OCI-LY1 (cell line): ENCODE measurements at regions not wholly inside any gene's neighbourhood (a gene's known extent, or its start where the extent isn't known, plus 50 kb on each side); places are given as distances from the start of the nearest gene placed in this dataset.

Experiments
- H2AFZ ChIP-seq: fragments of 200-600 bp; sonication (generic), shearing (Covaris generic); 2 replicates; pipeline ENCODE4 v1.6.0; 2014; ENCODE audit warnings: antibody characterized with exemption, mild to moderate bottlenecking, low read length
- H3F3A ChIP-seq: fragments of 200-600 bp; sonication (generic), shearing (Covaris generic); 2 replicates; pipeline ENCODE4 v1.6.0; 2014; ENCODE audit warnings: mild to moderate bottlenecking, antibody characterized with exemption, low read length, moderate library complexity; ENCODE audit not compliant: insufficient read depth
- H3K27ac ChIP-seq: fragments of 200-600 bp; sonication (generic); 2 replicates; pipeline ENCODE4 v1.5.1; 2014; ENCODE audit warnings: low read length, mixed run types, mild to moderate bottlenecking, low read depth; ENCODE audit not compliant: poor library complexity, severe bottlenecking
- H3K27me3 ChIP-seq: fragments of 200-600 bp; sonication (generic); 2 replicates; pipeline ENCODE4 v1.6.0; 2014; ENCODE audit warnings: antibody characterized with exemption, mild to moderate bottlenecking, low read length, moderate library complexity; ENCODE audit not compliant: insufficient read depth
- H3K36me3 ChIP-seq: fragments of 200-600 bp; sonication (generic); 2 replicates; pipeline ENCODE4 v1.6.1; 2014; ENCODE audit warnings: mild to moderate bottlenecking, antibody characterized with exemption, low read length, moderate library complexity, mixed read lengths; ENCODE audit not compliant: insufficient read depth
- H3K4me1 ChIP-seq: fragments of 200-600 bp; sonication (generic); 2 replicates; pipeline ENCODE4 v1.5.1; 2014; ENCODE audit warnings: mild to moderate bottlenecking, low read length, moderate library complexity; ENCODE audit not compliant: insufficient read depth, severe bottlenecking
- H3K4me2 ChIP-seq: fragments of 200-600 bp; sonication (generic), shearing (Covaris generic); 2 replicates; pipeline ENCODE4 v1.6.1; 2014; ENCODE audit warnings: low read length
- H3K4me3 ChIP-seq: fragments of 200-600 bp; sonication (generic); 2 replicates; pipeline ENCODE4 v1.5.1; 2014; ENCODE audit warnings: low read length, low read depth, mild to moderate bottlenecking, mixed read lengths; ENCODE audit not compliant: poor library complexity, severe bottlenecking
- H3K79me2 ChIP-seq: fragments of 200-600 bp; shearing (Covaris generic); 2 replicates; pipeline ENCODE4 v1.6.1; 2016; ENCODE audit warnings: mixed run types, low read length, mixed read lengths; ENCODE audit not compliant: insufficient read depth
- H3K9ac ChIP-seq: fragments of 200-600 bp; sonication (generic), shearing (Covaris generic); 2 replicates; pipeline ENCODE4 v1.6.1; 2014; ENCODE audit warnings: mild to moderate bottlenecking, low read length, mixed read lengths
- H3K9me2 ChIP-seq: fragments of 200-600 bp; sonication (generic), shearing (Covaris generic); 2 replicates; pipeline ENCODE4 v1.6.1; 2014; ENCODE audit warnings: low read depth, mild to moderate bottlenecking, low read length, mixed read lengths
- H3K9me3 ChIP-seq: fragments of 200-600 bp; shearing (Covaris generic); 2 replicates; pipeline ENCODE4 v1.6.1; 2014; ENCODE audit warnings: low read length, mixed read lengths
- H4K20me1 ChIP-seq: fragments of 200-600 bp; sonication (generic), shearing (Covaris generic); 2 replicates; pipeline ENCODE4 v1.6.0; 2016; ENCODE audit warnings: mild to moderate bottlenecking, low read length; ENCODE audit not compliant: insufficient read depth
- EZH2 ChIP-seq: fragments of 200-600 bp; sonication (generic), shearing (Covaris generic); IDR thresholded peaks from 2 replicates; pipeline ENCODE4 v1.8.0; 2017; ENCODE audit warnings: borderline replicate concordance, mixed run types, mild to moderate bottlenecking, antibody characterized with exemption, low read length, moderate library complexity, mixed read lengths
- TF ChIP-seq, protein P1 (sequence below): fragments of 200-600 bp; sonication (generic), shearing (Covaris generic); IDR thresholded peaks from 2 replicates; pipeline ENCODE4 v1.5.1; 2017; ENCODE audit warnings: mild to moderate bottlenecking, antibody characterized with exemption, low read length, moderate library complexity, mixed read lengths

DNA sequence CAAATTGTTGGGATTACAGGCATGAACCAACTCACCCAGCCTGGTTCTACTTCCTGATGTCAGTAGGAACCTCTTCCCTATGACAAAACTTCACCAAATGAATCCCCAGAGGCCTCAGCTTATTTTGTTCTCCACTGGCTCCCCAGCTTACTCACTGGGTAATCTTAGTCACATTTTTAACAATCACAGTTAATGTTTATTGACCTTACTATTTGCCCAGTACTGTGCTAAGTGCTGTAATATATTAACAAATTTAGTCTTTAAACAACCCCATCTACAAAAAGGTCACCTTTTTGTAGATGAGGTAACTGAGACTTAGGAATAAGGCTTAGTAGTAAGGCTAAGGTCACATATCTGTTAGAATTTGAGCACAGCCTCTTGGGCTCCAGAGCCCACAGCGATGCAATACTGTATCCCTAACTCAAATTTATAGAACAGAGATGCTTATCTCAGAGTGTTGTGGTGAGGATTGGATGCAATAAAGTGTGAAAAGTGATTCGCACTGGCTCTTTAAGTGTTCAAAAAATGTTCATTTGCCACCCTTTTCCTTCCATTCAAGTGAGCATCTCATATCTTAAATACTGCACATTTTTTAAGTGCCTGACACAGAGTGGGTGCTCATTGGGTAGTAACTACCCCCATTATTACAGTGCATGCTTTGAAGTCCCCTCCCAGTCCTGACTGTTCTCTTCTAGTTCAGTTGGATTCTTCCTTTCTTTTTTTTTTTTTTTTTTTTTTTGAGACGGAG is 146.4 kb upstream of the ARHGAP5 start:
- Histone ChIP-seq H3K79me2 (no peaks in the 10 kb centered on the region), H3K9ac (no peak overlapping the region), H3F3A (no peaks in the 10 kb centered on the region), H3K4me1 (no peaks in the 10 kb centered on the region), H3K27me3 (no peaks in the 10 kb centered on the region), H3K4me3 (no peak overlapping the region), H3K9me3 (no peaks in the 10 kb centered on the region), H3K9me2 (no peaks in the 10 kb centered on the region), H3K27ac (no peak overlapping the region), H4K20me1 (no peaks in the 10 kb centered on the region), H3K36me3 (no peaks in the 10 kb centered on the region), H3K4me2 (no peak overlapping the region), H2AFZ (no peak overlapping the region)
- TF ChIP-seq EZH2, result no peak
- TF ChIP-seq, protein P1, sequence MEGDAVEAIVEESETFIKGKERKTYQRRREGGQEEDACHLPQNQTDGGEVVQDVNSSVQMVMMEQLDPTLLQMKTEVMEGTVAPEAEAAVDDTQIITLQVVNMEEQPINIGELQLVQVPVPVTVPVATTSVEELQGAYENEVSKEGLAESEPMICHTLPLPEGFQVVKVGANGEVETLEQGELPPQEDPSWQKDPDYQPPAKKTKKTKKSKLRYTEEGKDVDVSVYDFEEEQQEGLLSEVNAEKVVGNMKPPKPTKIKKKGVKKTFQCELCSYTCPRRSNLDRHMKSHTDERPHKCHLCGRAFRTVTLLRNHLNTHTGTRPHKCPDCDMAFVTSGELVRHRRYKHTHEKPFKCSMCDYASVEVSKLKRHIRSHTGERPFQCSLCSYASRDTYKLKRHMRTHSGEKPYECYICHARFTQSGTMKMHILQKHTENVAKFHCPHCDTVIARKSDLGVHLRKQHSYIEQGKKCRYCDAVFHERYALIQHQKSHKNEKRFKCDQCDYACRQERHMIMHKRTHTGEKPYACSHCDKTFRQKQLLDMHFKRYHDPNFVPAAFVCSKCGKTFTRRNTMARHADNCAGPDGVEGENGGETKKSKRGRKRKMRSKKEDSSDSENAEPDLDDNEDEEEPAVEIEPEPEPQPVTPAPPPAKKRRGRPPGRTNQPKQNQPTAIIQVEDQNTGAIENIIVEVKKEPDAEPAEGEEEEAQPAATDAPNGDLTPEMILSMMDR, result no peak

DNA sequence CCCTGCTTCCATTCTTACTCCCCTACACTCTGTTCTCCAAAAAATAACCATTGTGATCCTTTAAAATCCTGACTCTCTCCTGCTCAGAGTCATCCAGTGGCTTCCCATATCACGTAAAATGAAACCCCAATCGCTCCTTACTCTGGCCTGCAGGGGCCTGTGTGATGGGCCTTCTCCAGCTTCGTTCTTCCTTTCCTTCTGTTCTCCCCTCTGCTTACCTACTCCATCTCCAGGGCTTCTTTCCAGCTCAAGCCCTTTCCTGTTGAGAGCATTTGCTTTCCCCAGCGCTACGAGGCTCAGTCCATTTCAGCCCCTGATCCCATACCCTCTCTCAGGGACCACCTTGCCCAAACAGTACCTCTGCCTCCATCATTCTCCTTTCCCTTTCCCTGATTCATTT is 144.4 kb upstream of the ARHGAP5 start:
- Histone ChIP-seq H3K9me2 (no peaks in the 10 kb centered on the region), H3K9ac (no peak overlapping the region), H2AFZ (no peak overlapping the region), H4K20me1 (no peaks in the 10 kb centered on the region), H3K36me3 (no peaks in the 10 kb centered on the region), H3K4me3 (no peak overlapping the region), H3K9me3 (no peaks in the 10 kb centered on the region), H3K27ac (no peak overlapping the region), H3F3A (no peaks in the 10 kb centered on the region), H3K79me2 (no peaks in the 10 kb centered on the region), H3K4me1 (no peaks in the 10 kb centered on the region), H3K27me3 (no peaks in the 10 kb centered on the region), H3K4me2 (no peak overlapping the region)
- TF ChIP-seq EZH2, result no peak
- TF ChIP-seq, protein P1, result no peak

DNA sequence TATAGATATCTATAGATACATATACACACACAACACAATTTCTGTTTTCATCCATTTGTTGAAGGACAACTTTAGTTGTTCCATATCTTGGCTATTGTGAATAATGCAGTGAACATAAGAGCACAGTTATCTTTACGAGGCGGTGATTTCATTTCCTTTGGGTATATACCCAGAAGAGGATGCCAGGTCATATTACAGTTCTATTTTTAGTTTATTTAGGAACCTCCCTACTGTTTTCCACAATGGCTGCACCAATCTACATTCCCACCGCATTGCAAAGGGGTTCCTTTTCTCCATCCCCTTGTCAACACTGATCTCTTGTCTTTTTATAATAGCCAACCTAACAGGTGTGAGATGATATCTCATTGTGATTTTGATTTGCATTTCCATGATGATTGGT is 143.4 kb upstream of the ARHGAP5 start:
- no peaks in the 10 kb centered on the region for H3K36me3 ChIP-seq
- no peaks in the 10 kb centered on the region for H3K9me2 ChIP-seq
- H3K79me2 ChIP-seq, result no peaks in the 10 kb centered on the region
- no peak overlapping the region for H3K27ac ChIP-seq
- no peaks in the 10 kb centered on the region for H3K9me3 ChIP-seq
- H3K4me1 ChIP-seq, result no peaks in the 10 kb centered on the region
- H3K27me3 ChIP-seq, result no peaks in the 10 kb centered on the region
- no peak overlapping the region for H3K9ac ChIP-seq
- no peak overlapping the region for H3K4me2 ChIP-seq
- H3K4me3 ChIP-seq, result no peak overlapping the region
- TF ChIP-seq EZH2, result no peak
- TF ChIP-seq, protein P1, result no peak
- H4K20me1 ChIP-seq, result no peaks in the 10 kb centered on the region
- H2AFZ ChIP-seq, result no peak overlapping the region
- H3F3A ChIP-seq, result no peaks in the 10 kb centered on the region
